ENCODE measurements at regions not wholly inside any gene's neighbourhood (a gene's known extent, or its start where the extent isn't known, plus 50 kb on each side); places are given as distances from the start of the nearest gene placed in this dataset.

DNA sequence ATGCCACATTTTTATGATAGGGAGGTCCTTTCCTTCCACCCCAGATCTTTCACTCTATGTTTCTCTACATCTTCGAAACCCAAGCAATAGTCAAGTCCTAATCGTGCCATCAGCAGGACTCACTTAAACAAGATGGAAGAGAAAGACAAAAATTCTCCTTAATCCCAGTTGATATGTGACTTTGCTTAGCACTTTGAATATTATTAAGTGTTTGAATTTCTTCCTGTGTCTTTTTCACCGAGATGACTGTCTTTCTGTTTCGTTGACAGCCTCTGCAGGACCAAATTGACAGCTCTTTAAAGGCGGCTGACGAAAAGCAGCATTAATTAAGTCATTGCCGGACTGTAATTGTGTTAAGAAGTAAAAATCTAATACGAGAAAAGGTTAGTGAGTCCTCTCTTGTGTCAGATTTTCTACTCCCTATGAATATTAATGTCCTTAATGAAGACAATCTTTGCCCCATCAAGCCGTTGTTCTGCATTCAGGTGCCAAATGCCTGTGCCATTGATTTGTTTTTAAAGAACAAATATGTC is 208.8 kb upstream of the TSHZ2 start:
- TF ChIP-seq, protein P1, sequence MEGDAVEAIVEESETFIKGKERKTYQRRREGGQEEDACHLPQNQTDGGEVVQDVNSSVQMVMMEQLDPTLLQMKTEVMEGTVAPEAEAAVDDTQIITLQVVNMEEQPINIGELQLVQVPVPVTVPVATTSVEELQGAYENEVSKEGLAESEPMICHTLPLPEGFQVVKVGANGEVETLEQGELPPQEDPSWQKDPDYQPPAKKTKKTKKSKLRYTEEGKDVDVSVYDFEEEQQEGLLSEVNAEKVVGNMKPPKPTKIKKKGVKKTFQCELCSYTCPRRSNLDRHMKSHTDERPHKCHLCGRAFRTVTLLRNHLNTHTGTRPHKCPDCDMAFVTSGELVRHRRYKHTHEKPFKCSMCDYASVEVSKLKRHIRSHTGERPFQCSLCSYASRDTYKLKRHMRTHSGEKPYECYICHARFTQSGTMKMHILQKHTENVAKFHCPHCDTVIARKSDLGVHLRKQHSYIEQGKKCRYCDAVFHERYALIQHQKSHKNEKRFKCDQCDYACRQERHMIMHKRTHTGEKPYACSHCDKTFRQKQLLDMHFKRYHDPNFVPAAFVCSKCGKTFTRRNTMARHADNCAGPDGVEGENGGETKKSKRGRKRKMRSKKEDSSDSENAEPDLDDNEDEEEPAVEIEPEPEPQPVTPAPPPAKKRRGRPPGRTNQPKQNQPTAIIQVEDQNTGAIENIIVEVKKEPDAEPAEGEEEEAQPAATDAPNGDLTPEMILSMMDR (IDR thresholded peaks at IDR 0.05), result no peak
- TF ChIP-seq EP300 (IDR thresholded peaks at IDR 0.05), result no peak
